Coronary artery (tissue), 2 donors: ENCODE measurements at regions not wholly inside any gene's neighbourhood (a gene's known extent, or its start where the extent isn't known, plus 50 kb on each side); places are given as distances from the start of the nearest gene placed in this dataset.
"Not testable (repeated sequence)": the region's sequence is repeated elsewhere in the genome, so short reads cannot be mapped to it uniquely, and the experiment has no call there.

Source experiments
- DNase-seq: peaks from one replicate; pipeline ENCODE4 v3.0.0-alpha.2; 2017; ENCODE audit warnings: low spot score
- H3K27ac ChIP-seq, 2 donors: fragments of 200-600 bp; sonication (generic); one replicate each; pipeline ENCODE4 v1.5.1; 2016 to 2019
- H3K4me3 ChIP-seq: fragments of 200-600 bp; sonication (generic); 2 replicates; pipeline ENCODE4 v1.5.1; 2016; ENCODE audit warnings: mild to moderate bottlenecking, moderate library complexity
- TF ChIP-seq, protein P1 (sequence below): fragments of 200-600 bp; sonication (generic); IDR thresholded peaks from one replicate; pipeline ENCODE4 v1.5.1; 2019; ENCODE audit warnings: antibody characterized with exemption

DNA sequence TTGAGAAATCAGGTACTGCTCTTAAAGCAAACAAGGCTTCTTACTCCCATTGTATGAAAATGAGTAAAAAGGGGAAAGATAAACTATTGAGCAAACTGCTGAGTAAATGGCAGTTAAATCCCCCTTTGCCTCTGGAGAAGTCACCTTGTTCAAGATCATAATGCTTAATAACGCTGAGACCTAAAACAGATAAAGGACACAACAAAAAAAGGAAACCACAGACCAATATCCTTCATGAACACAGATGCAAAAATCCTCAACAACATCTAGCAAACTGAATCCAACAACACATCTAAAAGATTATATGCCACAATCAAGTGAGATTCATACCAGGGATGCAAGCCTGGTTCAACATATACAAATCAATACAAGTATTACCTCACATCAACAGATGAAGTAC lies 109.0 kb upstream of the MDM1 start:
- Histone ChIP-seq H3K4me3 (no peak overlapping the region), H3K27ac (no peak overlapping the region)
- DNase-seq, result no peak
- TF ChIP-seq, protein P1, sequence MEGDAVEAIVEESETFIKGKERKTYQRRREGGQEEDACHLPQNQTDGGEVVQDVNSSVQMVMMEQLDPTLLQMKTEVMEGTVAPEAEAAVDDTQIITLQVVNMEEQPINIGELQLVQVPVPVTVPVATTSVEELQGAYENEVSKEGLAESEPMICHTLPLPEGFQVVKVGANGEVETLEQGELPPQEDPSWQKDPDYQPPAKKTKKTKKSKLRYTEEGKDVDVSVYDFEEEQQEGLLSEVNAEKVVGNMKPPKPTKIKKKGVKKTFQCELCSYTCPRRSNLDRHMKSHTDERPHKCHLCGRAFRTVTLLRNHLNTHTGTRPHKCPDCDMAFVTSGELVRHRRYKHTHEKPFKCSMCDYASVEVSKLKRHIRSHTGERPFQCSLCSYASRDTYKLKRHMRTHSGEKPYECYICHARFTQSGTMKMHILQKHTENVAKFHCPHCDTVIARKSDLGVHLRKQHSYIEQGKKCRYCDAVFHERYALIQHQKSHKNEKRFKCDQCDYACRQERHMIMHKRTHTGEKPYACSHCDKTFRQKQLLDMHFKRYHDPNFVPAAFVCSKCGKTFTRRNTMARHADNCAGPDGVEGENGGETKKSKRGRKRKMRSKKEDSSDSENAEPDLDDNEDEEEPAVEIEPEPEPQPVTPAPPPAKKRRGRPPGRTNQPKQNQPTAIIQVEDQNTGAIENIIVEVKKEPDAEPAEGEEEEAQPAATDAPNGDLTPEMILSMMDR, result no peak

DNA sequence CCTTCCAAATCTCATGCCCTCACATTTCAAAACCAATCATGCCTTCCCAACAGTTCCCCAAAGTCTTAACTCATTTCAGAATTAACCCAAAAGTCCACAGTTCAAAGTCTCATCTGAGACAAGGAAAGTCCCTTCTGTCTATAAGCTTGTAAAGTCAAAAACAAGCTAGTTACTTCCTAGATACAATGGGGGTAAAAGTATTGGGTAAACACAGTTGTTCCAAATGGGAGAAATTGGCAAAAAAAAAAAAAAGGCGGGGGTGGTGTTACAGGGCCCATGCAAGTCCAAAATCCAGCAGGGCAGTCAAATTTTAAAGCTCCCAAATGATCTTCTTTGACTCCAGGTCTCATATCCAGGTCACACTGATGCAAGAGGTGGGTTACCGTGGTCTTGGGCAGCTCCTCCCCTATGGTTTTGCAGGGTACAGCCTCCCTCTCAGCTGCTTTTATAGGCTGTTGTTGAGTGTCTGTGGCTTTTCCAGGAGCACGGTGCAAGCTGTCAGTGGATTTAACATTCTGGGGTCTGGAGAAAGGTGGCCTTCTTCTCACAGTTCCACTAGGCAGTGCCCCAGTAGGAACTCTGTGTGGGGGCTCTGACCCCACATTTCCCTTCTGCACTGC lies 110.3 kb upstream of the MDM1 start:
- not testable (repeated sequence) for H3K4me3 ChIP-seq, H3K27ac ChIP-seq, DNase-seq

DNA sequence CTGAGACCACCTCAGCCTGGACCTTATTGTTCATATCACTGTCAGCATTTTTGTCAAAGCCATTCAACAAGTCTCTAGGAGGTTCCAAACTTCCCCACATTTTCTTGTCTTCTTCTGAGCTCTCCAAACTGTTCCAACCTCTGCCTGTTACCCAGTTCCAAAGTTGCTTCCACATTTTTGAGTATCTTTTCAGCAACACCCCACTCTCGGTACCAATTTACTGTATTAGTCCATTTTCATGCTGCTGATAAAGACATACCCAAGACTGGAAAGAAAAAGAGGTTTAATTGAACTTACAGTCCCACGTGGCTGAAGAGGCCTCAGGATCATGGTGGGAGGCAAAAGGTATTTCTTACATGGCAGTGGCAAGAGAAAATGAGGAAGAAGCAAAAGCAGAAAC lies 111.5 kb upstream of the MDM1 start:
- not testable (repeated sequence) for H3K4me3 ChIP-seq, H3K27ac ChIP-seq, DNase-seq

DNA sequence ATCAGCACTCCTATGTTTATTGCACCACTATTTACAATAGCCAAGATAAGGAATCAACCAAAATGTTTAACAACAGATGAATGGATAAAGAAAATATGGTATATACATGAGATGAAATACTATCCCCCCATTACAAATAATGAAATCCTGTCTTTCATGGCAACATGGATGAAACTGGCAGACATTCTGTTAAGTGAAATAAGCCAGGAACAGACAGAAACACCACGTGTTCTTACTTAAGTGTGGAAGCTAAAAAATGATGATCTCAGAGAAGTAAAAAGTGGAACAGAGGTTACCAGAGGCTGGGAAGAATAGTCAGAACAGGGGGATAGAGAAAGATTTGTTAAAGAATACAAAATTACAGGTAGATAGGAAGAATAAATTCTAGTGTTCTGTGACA lies 113.7 kb upstream of the MDM1 start:
- no peak overlapping the region for H3K27ac ChIP-seq
- no peak overlapping the region for H3K4me3 ChIP-seq
- TF ChIP-seq, protein P1, result no peak
- DNase-seq, result no peak

DNA sequence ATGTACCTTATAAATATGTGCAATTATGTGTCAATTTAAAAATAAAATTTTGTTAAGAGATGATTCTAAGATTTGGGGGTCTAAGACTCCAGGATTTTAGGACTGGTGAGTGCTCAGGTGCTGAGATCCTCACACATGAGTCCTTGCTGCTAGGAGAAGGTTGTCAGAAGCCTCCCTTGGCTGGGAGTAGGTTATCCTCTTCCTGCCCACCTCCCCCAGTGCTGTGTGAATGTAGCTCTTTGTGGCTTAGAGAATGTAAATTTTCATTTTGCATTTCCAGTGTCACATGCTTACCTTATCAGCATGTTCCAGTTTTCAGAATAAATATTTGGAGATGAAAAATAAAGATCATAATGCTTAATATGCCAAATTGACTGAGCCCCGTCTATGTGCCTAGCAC lies 114.2 kb upstream of the MDM1 start:
- TF ChIP-seq, protein P1, result no peak
- H3K27ac ChIP-seq, result no peak overlapping the region
- no peak for DNase-seq

DNA sequence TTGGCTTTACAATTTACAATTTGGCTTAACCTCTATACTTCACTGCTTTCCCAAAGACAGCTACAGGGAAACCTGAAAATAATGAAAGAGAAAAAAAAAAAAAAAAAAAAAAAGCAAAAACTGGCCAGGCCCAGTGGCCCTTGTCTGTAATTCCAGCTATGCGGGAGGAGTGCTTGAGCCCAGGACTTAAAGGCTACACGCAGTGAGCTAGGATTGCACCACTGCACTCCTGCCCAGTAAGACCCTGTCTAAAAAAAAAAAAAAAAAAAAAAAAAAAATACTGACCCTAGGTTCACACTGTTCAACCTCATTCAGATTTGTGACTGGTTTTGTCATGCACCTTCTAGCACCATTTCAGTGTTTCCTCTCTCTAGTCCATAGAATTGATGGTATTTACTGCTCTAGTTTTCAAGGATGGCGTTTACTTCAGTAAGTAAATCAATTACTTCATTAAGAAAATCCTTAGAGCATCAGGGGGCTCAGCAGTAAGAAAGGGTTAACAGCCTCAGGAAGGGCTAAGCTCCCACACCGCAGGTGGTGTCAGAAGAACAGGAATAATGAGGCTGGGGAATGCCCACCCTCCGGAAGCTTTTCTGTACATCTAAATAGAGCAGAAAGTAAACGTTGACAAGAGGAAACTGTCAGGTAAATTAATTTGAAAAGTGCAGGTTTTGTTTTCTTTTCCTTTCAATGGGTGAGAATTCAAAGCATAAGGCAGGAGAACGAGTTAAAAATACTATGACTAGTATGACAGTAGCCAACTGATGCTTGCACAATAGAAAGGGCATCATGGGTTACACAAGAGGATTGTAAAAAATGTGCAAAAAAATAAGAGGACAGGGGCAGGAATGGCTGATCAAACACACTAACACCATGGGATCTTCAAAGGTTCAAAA lies 115.0 kb upstream of the MDM1 start:
- no peak overlapping the region for H3K27ac ChIP-seq
- H3K4me3 ChIP-seq, result no peak overlapping the region
- TF ChIP-seq, protein P1, result no peak
- no peak for DNase-seq

More for the DNA sequence above, 114.2 kb upstream of the MDM1 start:
- H3K4me3 ChIP-seq, result no peak overlapping the region

DNA sequence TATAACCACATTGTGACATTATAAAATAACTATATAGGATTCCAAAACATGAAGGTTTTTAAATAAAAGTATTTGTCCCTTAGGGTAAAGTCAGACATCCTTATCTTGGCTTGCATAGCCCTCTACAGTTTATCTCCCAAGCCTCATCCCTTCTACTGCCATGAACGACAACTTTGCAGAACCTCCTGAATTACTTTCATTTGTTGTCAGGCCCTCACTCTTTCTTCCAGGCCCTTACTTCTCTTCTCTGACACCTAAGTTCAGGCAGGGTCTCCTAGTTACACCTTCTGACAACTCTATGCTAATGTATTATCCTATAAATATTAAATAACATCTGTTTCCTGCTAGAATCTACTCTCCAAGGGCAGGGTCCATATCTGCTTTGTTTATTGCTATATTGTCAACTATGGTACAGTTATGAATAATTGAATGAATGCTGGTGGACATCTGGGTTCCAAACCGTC lies 115.7 kb upstream of the MDM1 start:
- H3K27ac ChIP-seq, result no peak overlapping the region
- no peak for DNase-seq
- TF ChIP-seq, protein P1, result no peak
- H3K4me3 ChIP-seq, result no peak overlapping the region

DNA sequence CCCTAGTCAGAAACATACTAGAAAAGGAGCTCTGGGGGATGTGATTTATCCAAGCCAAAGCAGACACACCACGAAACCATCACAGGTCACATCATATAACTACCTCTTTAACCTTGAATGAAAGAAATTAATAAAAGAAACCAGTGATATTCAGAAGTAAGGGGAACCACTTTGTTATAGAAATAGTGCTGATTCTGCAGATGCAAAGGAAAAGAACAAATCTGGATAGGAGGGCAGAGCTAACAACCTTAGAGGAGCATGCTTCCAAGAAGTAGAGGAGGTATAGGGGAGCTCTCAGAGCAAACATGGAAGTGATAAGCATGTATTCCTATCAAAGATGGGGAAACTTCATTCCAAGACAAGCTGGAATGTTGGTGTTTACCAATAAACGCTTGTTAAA lies 117.0 kb upstream of the MDM1 start:
- H3K4me3 ChIP-seq, result no peak overlapping the region
- no peak for DNase-seq
- H3K27ac ChIP-seq, result no peak overlapping the region
- TF ChIP-seq, protein P1, result no peak
